ENCODE measurements at regions not wholly inside any gene's neighbourhood (a gene's known extent, or its start where the extent isn't known, plus 50 kb on each side); places are given as distances from the start of the nearest gene placed in this dataset.

DNA sequence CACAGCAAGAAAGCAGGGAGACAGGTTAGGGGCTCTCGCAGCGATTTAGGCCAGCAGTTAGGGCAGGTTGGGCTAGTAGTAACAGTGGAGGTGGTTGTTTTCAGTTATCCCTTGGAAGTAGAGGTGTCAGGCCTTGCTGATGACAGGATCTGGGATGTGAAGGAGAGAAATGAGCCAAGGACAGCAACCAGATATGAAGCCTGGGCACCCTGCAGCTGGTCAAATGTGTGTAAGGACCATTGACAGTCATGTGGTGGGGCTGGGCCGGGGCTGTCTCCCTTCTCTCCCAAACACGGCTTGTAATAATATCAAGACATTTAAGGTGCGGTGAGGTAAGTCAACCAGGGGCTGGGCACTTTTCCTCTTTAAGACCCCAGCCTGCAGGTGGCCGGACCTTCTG is 112.5 kb upstream of the IGFBP3 start (continued):
- TF ChIP-seq, protein P1, sequence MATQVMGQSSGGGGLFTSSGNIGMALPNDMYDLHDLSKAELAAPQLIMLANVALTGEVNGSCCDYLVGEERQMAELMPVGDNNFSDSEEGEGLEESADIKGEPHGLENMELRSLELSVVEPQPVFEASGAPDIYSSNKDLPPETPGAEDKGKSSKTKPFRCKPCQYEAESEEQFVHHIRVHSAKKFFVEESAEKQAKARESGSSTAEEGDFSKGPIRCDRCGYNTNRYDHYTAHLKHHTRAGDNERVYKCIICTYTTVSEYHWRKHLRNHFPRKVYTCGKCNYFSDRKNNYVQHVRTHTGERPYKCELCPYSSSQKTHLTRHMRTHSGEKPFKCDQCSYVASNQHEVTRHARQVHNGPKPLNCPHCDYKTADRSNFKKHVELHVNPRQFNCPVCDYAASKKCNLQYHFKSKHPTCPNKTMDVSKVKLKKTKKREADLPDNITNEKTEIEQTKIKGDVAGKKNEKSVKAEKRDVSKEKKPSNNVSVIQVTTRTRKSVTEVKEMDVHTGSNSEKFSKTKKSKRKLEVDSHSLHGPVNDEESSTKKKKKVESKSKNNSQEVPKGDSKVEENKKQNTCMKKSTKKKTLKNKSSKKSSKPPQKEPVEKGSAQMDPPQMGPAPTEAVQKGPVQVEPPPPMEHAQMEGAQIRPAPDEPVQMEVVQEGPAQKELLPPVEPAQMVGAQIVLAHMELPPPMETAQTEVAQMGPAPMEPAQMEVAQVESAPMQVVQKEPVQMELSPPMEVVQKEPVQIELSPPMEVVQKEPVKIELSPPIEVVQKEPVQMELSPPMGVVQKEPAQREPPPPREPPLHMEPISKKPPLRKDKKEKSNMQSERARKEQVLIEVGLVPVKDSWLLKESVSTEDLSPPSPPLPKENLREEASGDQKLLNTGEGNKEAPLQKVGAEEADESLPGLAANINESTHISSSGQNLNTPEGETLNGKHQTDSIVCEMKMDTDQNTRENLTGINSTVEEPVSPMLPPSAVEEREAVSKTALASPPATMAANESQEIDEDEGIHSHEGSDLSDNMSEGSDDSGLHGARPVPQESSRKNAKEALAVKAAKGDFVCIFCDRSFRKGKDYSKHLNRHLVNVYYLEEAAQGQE (IDR thresholded peaks at IDR 0.05; ENCODE audit: low read depth), result no peak
- TF ChIP-seq RAD21 (IDR thresholded peaks at IDR 0.05; ENCODE audit: low read depth), result no peak
- no peak for TF ChIP-seq POLR2A (IDR thresholded peaks at IDR 0.05; ENCODE audit: borderline replicate concordance, extremely low read depth, insufficient read depth, insufficient read length)
- TF ChIP-seq FOSL1 (IDR thresholded peaks at IDR 0.05; ENCODE audit: low read depth), result no peak

DNA sequence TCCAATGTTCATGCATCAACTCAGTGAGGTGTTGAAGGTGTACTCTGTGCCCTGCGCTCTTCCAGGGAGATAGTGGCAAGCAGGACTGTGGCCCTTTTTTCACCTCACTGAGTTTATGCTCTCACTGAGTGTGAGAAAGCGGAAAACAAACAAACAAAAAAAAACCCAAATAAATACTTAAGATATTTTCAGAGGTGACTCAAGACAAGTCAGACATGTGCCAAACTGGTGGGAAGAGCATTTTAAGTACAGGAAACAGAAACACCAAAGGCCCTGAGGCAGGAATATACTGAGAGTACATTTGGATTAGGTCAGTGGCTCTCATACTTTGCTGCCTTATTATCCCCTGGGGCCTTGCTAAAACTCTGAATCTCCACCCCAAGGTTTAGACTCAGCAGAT is 111.9 kb upstream of the IGFBP3 start:
- no peaks in the 10 kb centered on the region for H3K9me2 ChIP-seq (ENCODE audit: insufficient read depth)

More for the DNA sequence above, 111.9 kb upstream of the IGFBP3 start:
- no peak overlapping the region for H3K27ac ChIP-seq (ENCODE audit: low read depth, low read length)
- no peaks in the 10 kb centered on the region for H3K79me2 ChIP-seq (ENCODE audit: insufficient read depth, low read length)
- no peak overlapping the region for H3K4me2 ChIP-seq (ENCODE audit: low read length)
- CTCF ChIA-PET, result no interaction called here
- intact Hi-C loops (cut with micrococcal nuclease), result no loop called here
- no TSS peak for BruUV-seq (replicated peaks)
- RAD21 ChIA-PET (ENCODE audit: low non-redundant PET in 1 of 2, low total read pairs in 2 of 2, uncharacterized antibody in 2 of 2, unreplicated experiment in 2 of 2), result no interaction called here
- no peaks in the 10 kb centered on the region for H3K27me3 ChIP-seq (ENCODE audit: insufficient read depth, low read length)
- ATAC-seq (no peak), DNase-seq (ENCODE audit: low read depth, low spot score) (no peak)
- no peaks in the 10 kb centered on the region for H4K20me1 ChIP-seq (ENCODE audit: insufficient read depth)
- no peak overlapping the region for H3K9ac ChIP-seq (ENCODE audit: low read length)
- POLR2A ChIA-PET, result no interaction called here
- H3K4me3 ChIP-seq (replicated peaks in 1 of 2; ENCODE audit: low read depth in 1 of 2, low read length in 2 of 2), result no peak overlapping the region
- TF ChIP-seq CEBPB (IDR thresholded peaks at IDR 0.05; ENCODE audit: low read depth) (no peak), ZNF274 (IDR thresholded peaks at IDR 0.05; ENCODE audit: low read depth, low read length) (no peak), EGR1 (IDR thresholded peaks at IDR 0.05; ENCODE audit: low read depth) (no peak), POLR2A (IDR thresholded peaks at IDR 0.05; ENCODE audit: borderline replicate concordance, extremely low read depth, insufficient read depth, insufficient read length) (no peak), ELF1 (IDR thresholded peaks at IDR 0.05; ENCODE audit: borderline replicate concordance, low read depth) (no peak), ZFX (IDR thresholded peaks at IDR 0.05) (no peak), EZH2 (IDR thresholded peaks at IDR 0.05) (no peak), SP1 (IDR thresholded peaks at IDR 0.05; ENCODE audit: low read depth) (no peak), YY1 (IDR thresholded peaks at IDR 0.05; ENCODE audit: extremely low read depth, insufficient replicate concordance, low read depth, low read length) (no peak), FOSL1 (IDR thresholded peaks at IDR 0.05; ENCODE audit: low read depth) (no peak)
- TF ChIP-seq, protein P2, sequence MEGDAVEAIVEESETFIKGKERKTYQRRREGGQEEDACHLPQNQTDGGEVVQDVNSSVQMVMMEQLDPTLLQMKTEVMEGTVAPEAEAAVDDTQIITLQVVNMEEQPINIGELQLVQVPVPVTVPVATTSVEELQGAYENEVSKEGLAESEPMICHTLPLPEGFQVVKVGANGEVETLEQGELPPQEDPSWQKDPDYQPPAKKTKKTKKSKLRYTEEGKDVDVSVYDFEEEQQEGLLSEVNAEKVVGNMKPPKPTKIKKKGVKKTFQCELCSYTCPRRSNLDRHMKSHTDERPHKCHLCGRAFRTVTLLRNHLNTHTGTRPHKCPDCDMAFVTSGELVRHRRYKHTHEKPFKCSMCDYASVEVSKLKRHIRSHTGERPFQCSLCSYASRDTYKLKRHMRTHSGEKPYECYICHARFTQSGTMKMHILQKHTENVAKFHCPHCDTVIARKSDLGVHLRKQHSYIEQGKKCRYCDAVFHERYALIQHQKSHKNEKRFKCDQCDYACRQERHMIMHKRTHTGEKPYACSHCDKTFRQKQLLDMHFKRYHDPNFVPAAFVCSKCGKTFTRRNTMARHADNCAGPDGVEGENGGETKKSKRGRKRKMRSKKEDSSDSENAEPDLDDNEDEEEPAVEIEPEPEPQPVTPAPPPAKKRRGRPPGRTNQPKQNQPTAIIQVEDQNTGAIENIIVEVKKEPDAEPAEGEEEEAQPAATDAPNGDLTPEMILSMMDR (IDR thresholded peaks at IDR 0.05 in 2 of 3, conservative IDR thresholded peaks at IDR 0.05 in 1 of 3; ENCODE audit: borderline replicate concordance in 1 of 3, insufficient read depth in 1 of 3, low read depth in 2 of 3, low read length in 2 of 3), result no peak
- TF ChIP-seq, protein P1 (IDR thresholded peaks at IDR 0.05; ENCODE audit: low read depth), result no peak
- TF ChIP-seq, protein P3, sequence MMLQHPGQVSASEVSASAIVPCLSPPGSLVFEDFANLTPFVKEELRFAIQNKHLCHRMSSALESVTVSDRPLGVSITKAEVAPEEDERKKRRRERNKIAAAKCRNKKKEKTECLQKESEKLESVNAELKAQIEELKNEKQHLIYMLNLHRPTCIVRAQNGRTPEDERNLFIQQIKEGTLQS (IDR thresholded peaks at IDR 0.05), result no peak
- TF ChIP-seq, protein P4, sequence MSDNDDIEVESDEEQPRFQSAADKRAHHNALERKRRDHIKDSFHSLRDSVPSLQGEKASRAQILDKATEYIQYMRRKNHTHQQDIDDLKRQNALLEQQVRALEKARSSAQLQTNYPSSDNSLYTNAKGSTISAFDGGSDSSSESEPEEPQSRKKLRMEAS (IDR thresholded peaks at IDR 0.05), result no peak
- no peaks in the 10 kb centered on the region for H3K9me3 ChIP-seq (ENCODE audit: control insufficient read depth in 1 of 2, insufficient read depth in 1 of 2, low read depth in 1 of 2, low read length in 2 of 2)
- H2AFZ ChIP-seq (ENCODE audit: low read depth, low read length, poor library complexity, severe bottlenecking), result no peak overlapping the region
- no peaks in the 10 kb centered on the region for H3K36me3 ChIP-seq (ENCODE audit: control insufficient read depth in 1 of 2, insufficient read depth in 2 of 2, low read length in 2 of 2)
- H3K4me1 ChIP-seq (ENCODE audit: control insufficient read depth in 1 of 2, insufficient read depth in 2 of 2, low read length in 2 of 2), result no peaks in the 10 kb centered on the region
